MCF 10A (cell line): ENCODE measurements at regions not wholly inside any gene's neighbourhood (a gene's known extent, or its start where the extent isn't known, plus 50 kb on each side); places are given as distances from the start of the nearest gene placed in this dataset.

Experiments
- BruUV-seq: library from RNA; stranded (reverse); fragments of 400-500 nt; replicated peaks from 2 replicates; lab custom pipeline; 2021; lab: Mats Ljungman, UMichigan
- CTCF ChIA-PET: fragments of 300-600 bp; sonication (Branson Sonifier 250); formaldehyde crosslinking; extraction: SDS; loops from one replicate; lab custom pipeline; 2021; ENCODE audit warnings: antibody characterized with exemption, inconsistent platforms; lab: Yijun Ruan, JAX
- POLR2A ChIA-PET: fragments of 300-600, 350-650 bp; sonication (Branson Sonifier 250); formaldehyde crosslinking; extraction: SDS; loops from one replicate; lab custom pipeline; 2020; ENCODE audit warnings: antibody characterized with exemption, inconsistent platforms; lab: Yijun Ruan, JAX
- DNase-seq: peaks from one replicate; pipeline ENCODE4 v3.0.0-alpha.2; 2018; ENCODE audit not compliant: unreplicated experiment
- H3K27ac Mint-ChIP-seq: one replicate; pipeline ENCODE4 v1.8.0; 2022; ENCODE audit warnings: mild to moderate bottlenecking, low read depth, mixed read lengths; ENCODE audit not compliant: unreplicated experiment
- H3K27me3 Mint-ChIP-seq: one replicate; pipeline ENCODE4 v1.8.0; 2022; ENCODE audit warnings: mixed read lengths; ENCODE audit not compliant: insufficient read depth, unreplicated experiment
- H3K36me3 Mint-ChIP-seq: one replicate; pipeline ENCODE4 v1.8.0; 2022; ENCODE audit warnings: mild to moderate bottlenecking, moderate library complexity, mixed read lengths; ENCODE audit not compliant: insufficient read depth, unreplicated experiment
- H3K4me1 Mint-ChIP-seq: one replicate; pipeline ENCODE4 v1.8.0; 2022; ENCODE audit warnings: mixed read lengths; ENCODE audit not compliant: insufficient read depth, unreplicated experiment
- H3K4me3 Mint-ChIP-seq: one replicate; pipeline ENCODE4 v1.8.0; 2022; ENCODE audit warnings: mild to moderate bottlenecking, moderate library complexity, mixed read lengths; ENCODE audit not compliant: unreplicated experiment
- H3K9me3 Mint-ChIP-seq: one replicate; pipeline ENCODE4 v1.8.0; 2022; ENCODE audit warnings: mixed read lengths; ENCODE audit not compliant: unreplicated experiment
- CTCF ChIP-seq: fragments of 200-600 bp; IDR thresholded peaks from one replicate; pipeline ENCODE4 v1.8.0; 2022; ENCODE audit warnings: antibody characterized with exemption, mild to moderate bottlenecking; ENCODE audit not compliant: unreplicated experiment
- intact Hi-C: fragments of 100-400 bp; cut with micrococcal nuclease; formaldehyde crosslinking; loops from 2 replicates; pipeline ENCODE4 v1.14.1; 2022

- TF ChIP-seq CTCF = no peak
- H3K4me3 Mint-ChIP-seq = no peak overlapping the region
- peaks cover 12% of the 10 kb centered on the region for H3K27me3 Mint-ChIP-seq
- H3K36me3 Mint-ChIP-seq = no peaks in the 10 kb centered on the region
- peaks cover 7% of the 10 kb centered on the region for H3K9me3 Mint-ChIP-seq
- POLR2A ChIA-PET = no interaction called here
- DNase-seq = no peak
- peaks cover 6% of the 10 kb centered on the region for H3K4me1 Mint-ChIP-seq
- CTCF ChIA-PET = no interaction called here
- BruUV-seq = no TSS peak
- H3K27ac Mint-ChIP-seq = no peak overlapping the region
- intact Hi-C loops = no loop called here
These were observed 76.4 kb downstream of the SNRPE start for GRCh38 chr1:203937678-203938330.

GRCh38 chr1:203944651-203945404 is 83.4 kb downstream of the SNRPE start:
- Mint-ChIP-seq H3K4me1 (no peaks in the 10 kb centered on the region), H3K27ac (no peak overlapping the region), H3K4me3 (no peak overlapping the region), H3K36me3 (no peaks in the 10 kb centered on the region), H3K9me3 (no peaks in the 10 kb centered on the region), H3K27me3 (no peaks in the 10 kb centered on the region)
- ChIA-PET CTCF (interaction anchor here (0.6 to 1.7 kb wide), 9 partner anchors 16 to 1164 kb away, joined by 3 to 6 read pairs (median 3); no protein-coding TSS in a partner anchor), POLR2A (interaction anchor here (0.6 to 1.3 kb wide), 2 partner anchors 18 to 47 kb away, joined by 3 to 5 read pairs; no protein-coding TSS in a partner anchor)
- DNase-seq = no peak
- TF ChIP-seq CTCF = no peak
- BruUV-seq = no TSS peak
- intact Hi-C loops = no loop called here

DNA sequence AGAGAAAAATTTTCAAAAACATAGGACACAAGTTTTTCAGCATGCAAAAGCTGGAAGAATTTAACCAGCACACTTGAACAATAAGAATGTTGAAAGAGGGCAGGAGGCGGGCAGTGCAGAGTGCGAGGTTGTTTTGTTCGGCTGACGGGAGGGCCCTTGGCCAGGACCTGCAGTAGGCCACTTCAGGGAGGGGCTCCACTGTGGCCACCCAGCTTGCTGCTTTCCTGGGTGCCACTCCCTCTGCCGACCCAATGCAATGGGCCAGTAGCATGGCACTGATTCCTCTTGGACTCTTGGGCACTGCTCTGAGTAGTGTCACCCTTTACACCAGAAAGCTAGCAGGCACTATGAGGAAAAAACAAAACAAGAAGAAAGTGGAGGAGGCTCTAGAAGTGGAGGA is 92.9 kb downstream of the SNRPE start:
- no peak for DNase-seq
- no TSS peak for BruUV-seq
- Mint-ChIP-seq H3K4me3 (no peak overlapping the region), H3K27ac (no peak overlapping the region), H3K36me3 (peaks cover 10% of the 10 kb centered on the region), H3K9me3 (peaks cover 24% of the 10 kb centered on the region), H3K27me3 (no peaks in the 10 kb centered on the region), H3K4me1 (no peaks in the 10 kb centered on the region)
- CTCF ChIA-PET = interaction anchor here (0.7 kb wide), 1 partner anchor 174 kb away, joined by 3 read pairs; no protein-coding TSS in a partner anchor
- POLR2A ChIA-PET = interaction anchor here (0.6 to 1.1 kb wide), 3 partner anchors 15 to 1342 kb away, joined by 3 read pairs; no protein-coding TSS in a partner anchor
- intact Hi-C loops = no loop called here
- TF ChIP-seq CTCF = no peak
